ENCODE measurements at regions not wholly inside any gene's neighbourhood (a gene's known extent, or its start where the extent isn't known, plus 50 kb on each side); places are given as distances from the start of the nearest gene placed in this dataset.

DNA sequence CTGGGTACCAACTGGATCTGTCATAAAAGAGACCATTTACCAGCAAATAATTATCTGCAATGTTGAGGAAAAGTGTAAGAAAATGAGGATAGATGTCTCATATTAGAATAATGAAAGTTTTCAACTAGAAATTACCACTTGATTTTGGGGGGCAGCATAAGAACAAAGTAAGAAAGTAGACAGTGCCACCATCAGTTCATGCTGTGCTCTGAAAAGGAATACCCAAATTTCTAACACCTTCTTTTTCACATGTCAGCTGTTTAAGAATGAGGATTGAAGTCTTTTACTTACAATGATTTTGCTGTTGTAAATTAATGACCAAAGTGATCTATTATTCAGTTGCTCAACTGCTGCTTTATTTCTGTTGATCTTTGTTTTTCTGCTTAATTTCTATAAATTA lies 578.3 kb downstream of the ETV1 start:
- TF ChIP-seq, protein P1, sequence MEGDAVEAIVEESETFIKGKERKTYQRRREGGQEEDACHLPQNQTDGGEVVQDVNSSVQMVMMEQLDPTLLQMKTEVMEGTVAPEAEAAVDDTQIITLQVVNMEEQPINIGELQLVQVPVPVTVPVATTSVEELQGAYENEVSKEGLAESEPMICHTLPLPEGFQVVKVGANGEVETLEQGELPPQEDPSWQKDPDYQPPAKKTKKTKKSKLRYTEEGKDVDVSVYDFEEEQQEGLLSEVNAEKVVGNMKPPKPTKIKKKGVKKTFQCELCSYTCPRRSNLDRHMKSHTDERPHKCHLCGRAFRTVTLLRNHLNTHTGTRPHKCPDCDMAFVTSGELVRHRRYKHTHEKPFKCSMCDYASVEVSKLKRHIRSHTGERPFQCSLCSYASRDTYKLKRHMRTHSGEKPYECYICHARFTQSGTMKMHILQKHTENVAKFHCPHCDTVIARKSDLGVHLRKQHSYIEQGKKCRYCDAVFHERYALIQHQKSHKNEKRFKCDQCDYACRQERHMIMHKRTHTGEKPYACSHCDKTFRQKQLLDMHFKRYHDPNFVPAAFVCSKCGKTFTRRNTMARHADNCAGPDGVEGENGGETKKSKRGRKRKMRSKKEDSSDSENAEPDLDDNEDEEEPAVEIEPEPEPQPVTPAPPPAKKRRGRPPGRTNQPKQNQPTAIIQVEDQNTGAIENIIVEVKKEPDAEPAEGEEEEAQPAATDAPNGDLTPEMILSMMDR (IDR thresholded peaks at IDR 0.05), result no peak
- TF ChIP-seq EP300 (IDR thresholded peaks at IDR 0.05), result no peak

Measured in sigmoid colon (tissue), 4 donors.